ENCODE measurements at regions not wholly inside any gene's neighbourhood (a gene's known extent, or its start where the extent isn't known, plus 50 kb on each side); places are given as distances from the start of the nearest gene placed in this dataset.

GRCh38 chr4:117691572-117692351 lies 342.5 kb upstream of the NDST3 start:
- Histone ChIP-seq H3K27ac (no peak overlapping the region), H3K4me3 (no peak overlapping the region), H3K9me3 (peaks cover 0 to 4% of the 10 kb centered on the region in 2 donors), H3K36me3 (no peaks in the 10 kb centered on the region), H3K4me1 (no peaks in the 10 kb centered on the region), H3K27me3 (no peaks in the 10 kb centered on the region)
- ATAC-seq (no peak), DNase-seq (no peak)
- intact Hi-C loops (cut with DNase I): no loop called here
- no peak for TF ChIP-seq CTCF (IDR thresholded peaks at IDR 0.05)

DNA sequence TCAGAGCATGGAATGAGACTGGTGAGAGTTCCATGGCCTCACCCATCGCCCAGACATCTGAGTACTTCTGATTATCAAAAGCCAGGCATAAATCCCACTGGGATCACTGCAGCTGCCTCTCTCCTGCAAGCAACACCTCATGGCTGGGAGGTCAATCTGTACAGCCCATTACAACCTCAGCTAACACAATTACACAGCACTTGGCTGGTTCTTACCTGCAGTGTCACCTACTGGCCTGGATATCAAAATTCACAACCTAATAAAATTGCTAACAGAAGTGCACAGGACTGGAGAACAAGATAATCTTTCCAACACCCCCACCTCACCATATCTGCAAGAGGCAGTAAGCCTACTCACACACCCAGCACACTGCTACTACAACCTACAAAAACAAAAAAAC lies 341.7 kb upstream of the NDST3 start:
- DNase-seq (no peak), ATAC-seq (no peak)
- peaks cover 0 to 4% of the 10 kb centered on the region in 2 donors for H3K9me3 ChIP-seq
- H3K27ac ChIP-seq: no peak overlapping the region
- H3K36me3 ChIP-seq: no peaks in the 10 kb centered on the region
- no peak overlapping the region for H3K4me3 ChIP-seq
- no peak for TF ChIP-seq CTCF (IDR thresholded peaks at IDR 0.05)
- no peaks in the 10 kb centered on the region for H3K4me1 ChIP-seq
- H3K27me3 ChIP-seq: no peaks in the 10 kb centered on the region
- intact Hi-C loops (cut with DNase I): no loop called here

- Histone ChIP-seq H3K27me3 (no peaks in the 10 kb centered on the region), H3K4me1 (no peaks in the 10 kb centered on the region), H3K4me3 (no peak overlapping the region), H3K36me3 (no peaks in the 10 kb centered on the region), H3K9me3 (no peaks in the 10 kb centered on the region), H3K27ac (no peak overlapping the region)
- intact Hi-C loops (cut with DNase I): no loop called here
- DNase-seq (no peak), ATAC-seq (no peak)
- TF ChIP-seq CTCF (IDR thresholded peaks at IDR 0.05): no peak
Observed at GRCh38 chr4:117699595-117699994, 334.7 kb upstream of the NDST3 start.

DNA sequence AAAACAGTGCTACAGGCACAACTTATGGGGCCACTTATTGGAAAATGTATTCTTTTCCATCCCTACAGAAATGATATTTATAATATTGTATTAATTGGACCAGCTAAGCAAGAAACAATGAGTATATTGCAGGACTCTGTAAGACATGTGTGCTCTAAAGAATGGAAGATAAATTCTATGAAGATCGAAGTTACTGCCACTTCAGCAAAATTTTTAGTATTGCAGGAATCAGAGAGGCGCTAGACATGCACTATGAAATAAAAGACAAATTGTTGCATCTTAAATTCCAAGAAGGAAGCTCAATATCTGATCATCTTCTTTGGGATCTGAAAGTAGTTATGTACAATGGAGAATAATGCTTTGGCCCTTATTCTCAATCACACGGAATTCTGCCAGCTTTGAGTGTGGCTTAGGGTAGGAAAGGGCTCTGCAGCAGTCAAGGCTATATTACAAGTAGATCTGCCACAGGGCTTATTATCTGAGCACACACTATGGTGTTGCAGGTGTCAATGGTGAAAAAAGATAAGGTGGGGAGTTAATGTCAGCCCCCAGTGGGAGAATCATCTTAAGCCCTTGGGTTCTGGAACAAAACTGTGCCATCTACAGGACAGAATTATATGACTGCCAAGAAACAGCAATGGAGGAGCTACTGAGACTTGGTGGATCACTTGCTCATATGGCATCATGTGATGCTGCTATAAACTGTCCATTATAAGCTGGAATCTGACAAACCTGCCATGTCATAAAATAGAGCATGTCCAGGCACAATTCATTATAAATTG lies 334.0 kb upstream of the NDST3 start:
- Histone ChIP-seq H3K27ac (no peak overlapping the region), H3K4me1 (no peaks in the 10 kb centered on the region), H3K9me3 (no peaks in the 10 kb centered on the region), H3K27me3 (no peaks in the 10 kb centered on the region), H3K4me3 (no peak overlapping the region), H3K36me3 (no peaks in the 10 kb centered on the region)
- TF ChIP-seq CTCF (IDR thresholded peaks at IDR 0.05): no peak
- no peak for DNase-seq
- no peak for ATAC-seq
- intact Hi-C loops (cut with DNase I): no loop called here

DNA sequence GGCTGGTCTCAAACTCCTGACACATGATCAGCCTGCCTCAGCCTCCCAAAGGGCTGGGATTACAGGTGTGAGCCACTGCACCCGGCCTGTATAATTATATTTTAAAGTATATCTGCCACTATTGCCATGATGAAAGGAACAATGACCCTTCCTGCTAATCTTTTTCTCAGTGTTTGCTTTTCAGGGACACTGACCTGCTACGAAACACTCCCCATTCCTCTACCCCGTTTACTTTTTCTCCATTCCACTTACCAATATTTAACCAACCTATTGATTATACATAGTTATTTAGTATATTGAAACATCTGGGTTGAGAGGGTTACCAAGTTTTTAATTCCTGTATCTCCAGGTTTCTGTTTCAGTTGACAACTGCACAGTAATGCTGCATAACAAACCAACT lies 331.9 kb upstream of the NDST3 start:
- no peaks in the 10 kb centered on the region for H3K36me3 ChIP-seq
- H3K4me1 ChIP-seq: no peaks in the 10 kb centered on the region
- no peaks in the 10 kb centered on the region for H3K27me3 ChIP-seq
- peaks cover 0 to 9% of the 10 kb centered on the region in 2 donors for H3K9me3 ChIP-seq
- no peak overlapping the region for H3K4me3 ChIP-seq
- DNase-seq: no peak
- H3K27ac ChIP-seq: no peak overlapping the region
- intact Hi-C loops (cut with DNase I): no loop called here
- TF ChIP-seq CTCF (IDR thresholded peaks at IDR 0.05): no peak
- no peak for ATAC-seq

Measured in left lung (tissue), 4 donors.